ENCODE measurements at regions not wholly inside any gene's neighbourhood (a gene's known extent, or its start where the extent isn't known, plus 50 kb on each side); places are given as distances from the start of the nearest gene placed in this dataset.

DNA sequence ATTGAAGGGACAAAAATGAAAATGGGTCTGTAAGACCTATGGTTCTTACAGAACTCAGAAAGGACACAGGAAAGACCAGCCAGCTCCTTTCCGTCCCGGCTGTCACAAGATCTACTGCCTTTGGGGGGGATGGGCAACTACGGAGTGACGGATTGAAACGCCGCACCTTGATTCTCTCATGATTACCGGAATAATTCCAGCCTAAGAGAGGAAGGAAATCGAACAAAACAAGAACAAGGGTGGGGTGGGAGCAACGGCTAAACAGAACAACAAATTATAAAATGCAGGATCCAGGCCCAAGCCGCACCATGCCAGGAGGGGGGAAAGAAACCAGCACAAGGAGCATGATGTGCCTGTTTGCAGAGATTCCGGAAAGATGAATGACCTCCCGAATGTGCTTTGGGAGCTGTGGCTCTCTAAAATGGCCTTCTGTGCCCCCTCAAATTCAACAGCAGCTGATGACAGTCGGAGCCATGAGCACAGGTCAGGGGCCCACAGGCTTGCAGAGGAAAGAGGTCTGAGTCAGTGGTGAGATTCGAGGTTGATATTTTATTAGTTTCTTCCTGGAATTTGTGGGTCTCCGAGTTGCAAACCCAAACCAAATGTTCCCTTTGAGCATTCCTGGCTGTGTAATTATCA, 72.1 kb downstream of the SPRING1 start:
- TF ChIP-seq, protein P1, sequence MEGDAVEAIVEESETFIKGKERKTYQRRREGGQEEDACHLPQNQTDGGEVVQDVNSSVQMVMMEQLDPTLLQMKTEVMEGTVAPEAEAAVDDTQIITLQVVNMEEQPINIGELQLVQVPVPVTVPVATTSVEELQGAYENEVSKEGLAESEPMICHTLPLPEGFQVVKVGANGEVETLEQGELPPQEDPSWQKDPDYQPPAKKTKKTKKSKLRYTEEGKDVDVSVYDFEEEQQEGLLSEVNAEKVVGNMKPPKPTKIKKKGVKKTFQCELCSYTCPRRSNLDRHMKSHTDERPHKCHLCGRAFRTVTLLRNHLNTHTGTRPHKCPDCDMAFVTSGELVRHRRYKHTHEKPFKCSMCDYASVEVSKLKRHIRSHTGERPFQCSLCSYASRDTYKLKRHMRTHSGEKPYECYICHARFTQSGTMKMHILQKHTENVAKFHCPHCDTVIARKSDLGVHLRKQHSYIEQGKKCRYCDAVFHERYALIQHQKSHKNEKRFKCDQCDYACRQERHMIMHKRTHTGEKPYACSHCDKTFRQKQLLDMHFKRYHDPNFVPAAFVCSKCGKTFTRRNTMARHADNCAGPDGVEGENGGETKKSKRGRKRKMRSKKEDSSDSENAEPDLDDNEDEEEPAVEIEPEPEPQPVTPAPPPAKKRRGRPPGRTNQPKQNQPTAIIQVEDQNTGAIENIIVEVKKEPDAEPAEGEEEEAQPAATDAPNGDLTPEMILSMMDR (IDR thresholded peaks at IDR 0.05 in 4 of 5, conservative IDR thresholded peaks at IDR 0.05 in 1 of 5) = no peak
- no peak for TF ChIP-seq POLR2A (IDR thresholded peaks at IDR 0.05)
